Skeletal muscle tissue (tissue), 3 donors: ENCODE measurements at regions not wholly inside any gene's neighbourhood (a gene's known extent, or its start where the extent isn't known, plus 50 kb on each side); places are given as distances from the start of the nearest gene placed in this dataset.

ENCODE experiments used
- H3K27ac ChIP-seq: one replicate; pipeline ENCODE4 v1.7.0; 2013; ENCODE audit warnings: mild to moderate bottlenecking, low read depth, low read length, inconsistent platforms
- H3K27me3 ChIP-seq, 3 donors: one replicate each; pipeline ENCODE4 v1.7.0; 2013; ENCODE audit warnings: low read length in 3 of 3; ENCODE audit not compliant: control insufficient read depth in 3 of 3, insufficient read depth in 3 of 3
- H3K36me3 ChIP-seq, 3 donors: one replicate each; pipeline ENCODE4 v1.7.0; 2013; ENCODE audit warnings: low read length in 3 of 3; ENCODE audit not compliant: control insufficient read depth in 3 of 3, insufficient read depth in 3 of 3
- H3K4me1 ChIP-seq, 3 donors: one replicate each; pipeline ENCODE4 v1.7.0; 2013; ENCODE audit warnings: low read length in 3 of 3, mild to moderate bottlenecking in 3 of 3; ENCODE audit not compliant: control insufficient read depth in 3 of 3, insufficient read depth in 3 of 3
- H3K4me3 ChIP-seq, 3 donors: one replicate each; pipeline ENCODE4 v1.7.0; 2013; ENCODE audit warnings: low read length in 3 of 3
- H3K9ac ChIP-seq, 3 donors: one replicate each; pipeline ENCODE4 v1.7.0; 2013; ENCODE audit warnings: low read length in 3 of 3, mild to moderate bottlenecking in 3 of 3, moderate library complexity in 2 of 3, low read depth in 1 of 3
- H3K9me3 ChIP-seq, 3 donors: one replicate each; pipeline ENCODE4 v1.7.0; 2013; ENCODE audit warnings: low read length in 3 of 3; ENCODE audit not compliant: control insufficient read depth in 3 of 3
- donor health status: Osteomylitis.

GRCh38 chr2:195018462-195018861 is 638.6 kb upstream of the SLC39A10 start:
- Histone ChIP-seq H3K36me3 (no peaks in the 10 kb centered on the region), H3K4me1 (no peaks in the 10 kb centered on the region), H3K9me3 (no peaks in the 10 kb centered on the region), H3K27me3 (no peaks in the 10 kb centered on the region), H3K9ac (no peak overlapping the region), H3K27ac (no peak overlapping the region), H3K4me3 (no peak overlapping the region)

- Histone ChIP-seq H3K27me3 (no peaks in the 10 kb centered on the region), H3K4me3 (no peak overlapping the region), H3K27ac (no peak overlapping the region), H3K4me1 (no peaks in the 10 kb centered on the region), H3K9ac (no peak overlapping the region), H3K9me3 (no peaks in the 10 kb centered on the region), H3K36me3 (no peaks in the 10 kb centered on the region)
Measured at GRCh38 chr2:195017890-195018289, 639.1 kb upstream of the SLC39A10 start.

- Histone ChIP-seq H3K36me3 (no peaks in the 10 kb centered on the region), H3K9me3 (no peaks in the 10 kb centered on the region), H3K4me3 (no peak overlapping the region), H3K9ac (no peak overlapping the region), H3K27ac (no peak overlapping the region), H3K4me1 (no peaks in the 10 kb centered on the region), H3K27me3 (no peaks in the 10 kb centered on the region)
Measured at GRCh38 chr2:195016841-195017240, 640.2 kb upstream of the SLC39A10 start.

GRCh38 chr2:195009202-195009601 is 647.8 kb upstream of the SLC39A10 start:
- H3K27ac ChIP-seq: no peak overlapping the region
- H3K4me1 ChIP-seq: no peaks in the 10 kb centered on the region
- H3K27me3 ChIP-seq: no peaks in the 10 kb centered on the region
- no peaks in the 10 kb centered on the region for H3K9me3 ChIP-seq
- H3K4me3 ChIP-seq: no peak overlapping the region
- H3K36me3 ChIP-seq: no peaks in the 10 kb centered on the region
- H3K9ac ChIP-seq: no peak overlapping the region

GRCh38 chr2:195006856-195007255 is 650.2 kb upstream of the SLC39A10 start:
- Histone ChIP-seq H3K36me3 (no peaks in the 10 kb centered on the region), H3K27me3 (no peaks in the 10 kb centered on the region), H3K4me3 (no peak overlapping the region), H3K4me1 (no peaks in the 10 kb centered on the region), H3K27ac (no peak overlapping the region), H3K9ac (no peak overlapping the region), H3K9me3 (no peaks in the 10 kb centered on the region)

- H3K36me3 ChIP-seq: no peaks in the 10 kb centered on the region
- H3K27ac ChIP-seq: no peak overlapping the region
Measured at GRCh38 chr2:195003881-195004471, 653.0 kb upstream of the SLC39A10 start.

GRCh38 chr2:195001924-195002323 is 655.1 kb upstream of the SLC39A10 start:
- H3K9me3 ChIP-seq: no peaks in the 10 kb centered on the region
- no peak overlapping the region for H3K27ac ChIP-seq
- no peak overlapping the region for H3K4me3 ChIP-seq
- H3K9ac ChIP-seq: no peak overlapping the region
- H3K27me3 ChIP-seq: no peaks in the 10 kb centered on the region
- no peaks in the 10 kb centered on the region for H3K4me1 ChIP-seq
- no peaks in the 10 kb centered on the region for H3K36me3 ChIP-seq

More at GRCh38 chr2:195003881-195004471, 653.0 kb upstream of the SLC39A10 start:
- no peaks in the 10 kb centered on the region for H3K4me1 ChIP-seq
- no peaks in the 10 kb centered on the region for H3K27me3 ChIP-seq
- no peak overlapping the region for H3K9ac ChIP-seq
- no peak overlapping the region for H3K4me3 ChIP-seq
- no peaks in the 10 kb centered on the region for H3K9me3 ChIP-seq

DNA sequence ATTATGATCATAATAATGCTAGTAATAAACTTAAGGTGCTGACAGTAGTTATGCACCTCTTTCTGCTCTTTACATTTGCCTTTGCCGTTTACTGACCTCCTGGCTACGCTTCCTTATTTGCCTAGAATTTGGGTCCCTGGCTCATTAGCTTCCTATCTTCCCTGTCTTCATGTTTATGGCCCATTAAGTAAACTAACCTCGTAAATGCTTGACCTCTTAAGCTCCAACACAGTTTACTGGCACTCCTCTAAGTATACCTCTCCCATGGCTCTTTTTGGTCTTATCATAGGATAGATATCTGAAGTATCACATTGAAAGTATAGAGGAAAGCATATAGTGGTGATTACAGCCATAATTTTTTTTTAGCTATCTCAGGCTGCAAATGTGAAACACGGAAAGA is 657.3 kb upstream of the SLC39A10 start:
- no peaks in the 10 kb centered on the region for H3K27me3 ChIP-seq
- H3K4me1 ChIP-seq: no peaks in the 10 kb centered on the region
- H3K27ac ChIP-seq: no peak overlapping the region
- H3K9ac ChIP-seq: no peak overlapping the region
- no peaks in the 10 kb centered on the region for H3K36me3 ChIP-seq
- no peak overlapping the region for H3K4me3 ChIP-seq
- H3K9me3 ChIP-seq: no peaks in the 10 kb centered on the region

DNA sequence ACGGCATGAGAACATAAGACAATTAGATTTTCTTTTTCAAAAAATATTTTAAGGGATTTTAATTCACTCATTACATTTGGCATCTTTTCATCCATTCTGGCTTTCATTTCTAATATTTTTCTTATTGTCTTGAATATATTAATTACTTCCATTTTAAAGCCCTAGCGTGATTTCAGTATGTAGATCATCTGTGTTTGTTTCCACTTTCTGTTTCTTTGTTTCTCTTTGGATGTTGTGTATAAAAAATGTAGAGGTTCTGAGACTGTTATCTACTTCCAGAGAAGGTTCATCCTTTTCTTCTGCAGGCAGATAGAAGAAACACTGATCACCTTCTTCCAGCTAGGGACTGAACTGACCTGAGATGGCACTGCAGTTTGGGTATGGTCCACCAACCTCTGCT is 664.4 kb upstream of the SLC39A10 start:
- Histone ChIP-seq H3K27ac (no peak overlapping the region), H3K4me3 (peak overlapping the region in 1 of 3 donors; percentile 26), H3K36me3 (no peaks in the 10 kb centered on the region), H3K9me3 (no peaks in the 10 kb centered on the region), H3K27me3 (no peaks in the 10 kb centered on the region), H3K4me1 (no peaks in the 10 kb centered on the region), H3K9ac (no peak overlapping the region)

GRCh38 chr2:194985258-194985657 is 671.8 kb upstream of the SLC39A10 start:
- H3K9ac ChIP-seq: no peak overlapping the region
- peaks cover 2 to 7% (median 5%) of the 10 kb centered on the region in 3 donors for H3K9me3 ChIP-seq
- H3K4me1 ChIP-seq: no peaks in the 10 kb centered on the region
- H3K27me3 ChIP-seq: no peaks in the 10 kb centered on the region
- H3K4me3 ChIP-seq: no peak overlapping the region
- H3K36me3 ChIP-seq: no peaks in the 10 kb centered on the region
- H3K27ac ChIP-seq: no peak overlapping the region
